ENCODE measurements at regions not wholly inside any gene's neighbourhood (a gene's known extent, or its start where the extent isn't known, plus 50 kb on each side); places are given as distances from the start of the nearest gene placed in this dataset.

DNA sequence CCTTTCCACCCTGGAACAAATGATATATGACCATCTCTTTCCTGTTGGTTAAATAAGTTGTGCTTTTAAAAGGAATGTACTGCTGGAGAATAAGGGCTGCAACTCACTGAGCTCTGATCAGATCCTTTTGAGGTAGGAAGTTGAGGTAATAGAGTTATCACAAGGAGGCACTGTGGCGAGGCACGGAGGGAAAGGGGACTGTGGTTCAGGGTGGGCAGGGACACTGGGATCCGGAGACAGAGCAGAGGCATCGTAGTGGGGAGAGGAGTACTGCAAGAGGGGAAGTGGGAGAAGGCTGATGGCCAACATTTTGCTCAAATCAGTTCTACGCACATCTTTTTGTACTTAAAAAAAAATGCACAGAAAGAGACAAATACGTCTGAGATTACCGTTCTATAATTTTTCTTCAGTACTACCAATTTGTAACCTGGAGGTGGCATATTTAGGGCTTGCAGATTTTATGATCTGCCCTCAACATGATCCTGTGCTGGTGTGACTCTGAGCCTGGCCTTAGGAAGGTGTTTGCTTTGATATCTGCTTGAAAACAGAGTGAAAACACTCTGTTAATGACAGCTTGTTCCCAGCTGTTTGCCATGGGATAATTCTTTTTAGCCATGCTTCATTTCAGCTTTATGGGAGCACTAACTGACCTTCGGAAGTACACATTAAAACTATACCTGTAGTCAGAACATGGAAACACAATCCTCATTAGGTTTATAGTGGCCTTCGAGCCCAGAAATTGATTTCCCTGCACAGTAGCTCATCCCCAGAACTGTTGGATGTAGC is 168.1 kb downstream of the KCNE4 start:
- DNase-seq (no peak), ATAC-seq (no peak)
- ChIA-PET POLR2A (no interaction called here), CTCF (no interaction called here)
- Mint-ChIP-seq H3K4me1 (ENCODE audit: low read depth) (no peaks in the 10 kb centered on the region), H3K36me3 (ENCODE audit: low read depth) (no peaks in the 10 kb centered on the region), H3K27ac (no peak overlapping the region), H3K27me3 (ENCODE audit: low read depth) (no peaks in the 10 kb centered on the region), H3K4me3 (no peak overlapping the region), H3K9me3 (ENCODE audit: insufficient read depth) (no peaks in the 10 kb centered on the region)

DNA sequence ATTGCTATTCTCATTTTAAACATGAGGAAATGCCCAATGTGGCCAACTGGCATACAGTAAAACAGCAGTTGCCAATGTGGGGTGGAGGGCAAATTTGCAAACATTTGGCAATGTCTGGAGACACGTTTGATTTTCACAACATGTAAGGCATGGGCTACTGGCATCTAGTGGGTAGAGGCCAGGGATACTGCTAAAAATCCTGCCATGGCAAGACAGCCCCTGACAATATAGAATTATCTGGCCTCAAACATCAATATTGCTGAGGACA is 168.6 kb downstream of the KCNE4 start:
- no peak overlapping the region for H3K27ac Mint-ChIP-seq
- H3K27me3 Mint-ChIP-seq (ENCODE audit: low read depth): no peaks in the 10 kb centered on the region
- no peaks in the 10 kb centered on the region for H3K36me3 Mint-ChIP-seq (ENCODE audit: low read depth)
- no peaks in the 10 kb centered on the region for H3K9me3 Mint-ChIP-seq (ENCODE audit: insufficient read depth)
- no peak overlapping the region for H3K4me3 Mint-ChIP-seq
- no peaks in the 10 kb centered on the region for H3K4me1 Mint-ChIP-seq (ENCODE audit: low read depth)
- ATAC-seq (no peak), DNase-seq (no peak)
- POLR2A ChIA-PET: no interaction called here
- CTCF ChIA-PET: no interaction called here

DNA sequence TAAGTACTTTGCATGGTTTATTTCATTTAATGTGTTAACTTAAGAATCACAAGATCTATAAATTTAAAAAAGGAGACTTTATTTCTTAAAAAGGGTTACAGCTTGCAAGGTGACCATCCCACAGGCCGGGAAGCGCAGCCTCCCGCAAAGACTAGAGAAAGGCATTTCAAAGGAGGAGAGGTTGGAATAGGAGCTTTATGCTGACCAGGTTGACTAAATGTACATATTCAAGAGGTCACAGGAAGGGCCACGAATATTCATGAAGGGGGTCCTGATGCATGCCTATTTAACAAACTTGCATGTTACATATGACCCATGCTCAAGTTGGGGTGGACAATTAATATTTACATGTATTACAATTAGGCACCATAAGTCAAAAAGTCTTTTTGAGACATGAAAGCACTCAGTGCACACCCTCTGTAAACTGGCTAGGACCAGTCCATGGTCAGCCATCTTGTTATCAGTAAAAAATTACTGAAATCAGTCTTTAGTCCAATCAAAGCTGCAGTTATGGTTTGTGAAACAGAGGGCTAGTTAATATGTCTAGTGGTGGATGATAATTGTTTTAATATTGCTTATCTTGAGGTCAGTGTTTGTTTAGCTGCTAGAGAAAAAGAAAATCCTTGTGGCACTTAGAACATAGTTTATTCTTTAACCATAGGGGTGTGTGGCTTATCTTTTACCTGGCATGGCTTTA is 169.3 kb downstream of the KCNE4 start:
- Mint-ChIP-seq H3K9me3 (ENCODE audit: insufficient read depth) (no peaks in the 10 kb centered on the region), H3K4me1 (ENCODE audit: low read depth) (no peaks in the 10 kb centered on the region), H3K27ac (no peak overlapping the region), H3K27me3 (ENCODE audit: low read depth) (no peaks in the 10 kb centered on the region), H3K36me3 (ENCODE audit: low read depth) (no peaks in the 10 kb centered on the region), H3K4me3 (no peak overlapping the region)
- POLR2A ChIA-PET: no interaction called here
- ATAC-seq (no peak), DNase-seq (no peak)
- CTCF ChIA-PET: no interaction called here

DNA sequence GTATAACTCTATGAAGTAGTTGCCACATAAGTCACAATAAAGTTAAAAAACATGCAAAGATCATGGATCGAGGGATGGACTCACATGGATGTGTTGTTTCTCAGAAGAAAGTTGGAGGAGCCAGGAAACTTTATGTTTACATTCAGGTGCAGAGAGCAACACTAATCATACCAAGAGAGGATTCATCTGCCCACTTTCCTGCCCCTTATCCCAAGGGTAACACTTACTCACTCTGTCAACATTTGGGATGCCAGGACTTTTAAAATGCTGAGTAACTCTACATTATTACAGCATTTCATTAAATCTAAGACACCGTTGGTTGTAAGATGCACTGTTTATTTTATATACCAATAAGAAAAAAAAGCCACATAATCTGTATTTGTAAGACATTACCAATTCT is 170.4 kb downstream of the KCNE4 start:
- ATAC-seq (no peak), DNase-seq (no peak)
- Mint-ChIP-seq H3K4me1 (ENCODE audit: low read depth) (no peaks in the 10 kb centered on the region), H3K27ac (no peak overlapping the region), H3K4me3 (no peak overlapping the region), H3K9me3 (ENCODE audit: insufficient read depth) (no peaks in the 10 kb centered on the region), H3K27me3 (ENCODE audit: low read depth) (no peaks in the 10 kb centered on the region), H3K36me3 (ENCODE audit: low read depth) (no peaks in the 10 kb centered on the region)
- ChIA-PET CTCF (no interaction called here), POLR2A (no interaction called here)

DNA sequence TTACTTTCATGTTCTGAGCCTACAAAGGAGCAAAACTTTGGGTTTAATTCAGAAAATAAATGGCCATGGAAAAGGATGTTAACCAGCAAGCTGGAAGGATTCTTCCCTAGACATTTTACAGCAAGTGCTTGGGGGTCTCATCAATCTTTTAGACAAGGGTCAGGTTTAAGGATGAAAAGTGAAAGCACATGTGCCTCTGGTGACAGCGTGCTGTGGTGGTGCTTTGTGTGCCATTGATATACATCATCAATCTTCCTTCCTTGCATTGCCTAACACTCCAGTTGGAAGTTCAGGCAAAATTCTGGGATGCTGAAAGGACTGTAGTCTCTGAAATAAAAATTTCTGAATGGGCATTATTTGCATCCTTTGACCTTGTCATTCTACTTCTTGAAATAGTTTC is 171.2 kb downstream of the KCNE4 start:
- no peaks in the 10 kb centered on the region for H3K27me3 Mint-ChIP-seq (ENCODE audit: low read depth)
- no peak for ATAC-seq
- H3K27ac Mint-ChIP-seq: no peak overlapping the region

DNA sequence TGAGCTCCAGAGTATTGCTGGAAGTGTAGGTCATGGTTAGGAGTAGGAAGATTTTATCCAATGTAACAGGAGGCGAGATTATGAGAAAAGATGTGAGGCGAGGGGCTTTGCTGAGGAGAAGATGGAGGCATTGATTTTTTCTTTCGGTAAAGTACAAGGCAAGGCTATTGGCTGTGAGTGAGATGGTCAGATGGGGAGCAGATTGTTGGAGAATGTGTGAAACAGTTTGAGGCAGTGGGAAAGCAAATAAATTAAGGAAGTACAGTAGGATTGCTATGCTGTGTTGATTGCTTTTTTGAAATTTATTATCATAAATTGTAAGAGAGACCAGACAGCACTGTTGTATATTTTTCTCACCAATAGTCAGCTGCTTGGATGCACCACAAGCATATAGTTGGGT is 173.3 kb downstream of the KCNE4 start:
- no peak overlapping the region for H3K4me3 Mint-ChIP-seq
- CTCF ChIA-PET: no interaction called here
- no peak for ATAC-seq

More for the DNA sequence above, 171.2 kb downstream of the KCNE4 start:
- Mint-ChIP-seq H3K4me3 (no peak overlapping the region), H3K36me3 (ENCODE audit: low read depth) (no peaks in the 10 kb centered on the region), H3K9me3 (ENCODE audit: insufficient read depth) (no peaks in the 10 kb centered on the region), H3K4me1 (ENCODE audit: low read depth) (no peaks in the 10 kb centered on the region)
- DNase-seq: no peak
- ChIA-PET CTCF (no interaction called here), POLR2A (no interaction called here)

DNA sequence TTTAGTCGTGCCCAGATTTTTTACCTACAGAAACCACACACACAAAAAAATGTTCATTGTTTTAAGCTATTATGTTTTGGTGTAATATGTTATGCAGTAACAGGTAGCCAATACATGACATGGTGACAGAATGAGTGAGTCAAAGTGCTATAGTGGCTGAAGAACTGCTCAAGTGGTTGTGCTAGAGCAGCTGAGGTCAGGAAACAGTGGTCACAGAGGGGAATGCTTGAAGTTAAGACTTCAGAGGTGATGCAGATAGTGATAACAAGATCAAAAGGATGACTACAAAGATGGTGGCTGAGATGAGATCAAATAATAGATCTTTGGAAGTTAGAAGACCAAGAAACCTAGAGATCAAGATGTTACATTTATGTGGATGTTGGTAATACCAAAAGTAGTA is 174.3 kb downstream of the KCNE4 start:
- H3K27me3 Mint-ChIP-seq (ENCODE audit: low read depth): no peaks in the 10 kb centered on the region
- DNase-seq (no peak), ATAC-seq (no peak)
- no peaks in the 10 kb centered on the region for H3K36me3 Mint-ChIP-seq (ENCODE audit: low read depth)
- no peak overlapping the region for H3K27ac Mint-ChIP-seq
- H3K9me3 Mint-ChIP-seq (ENCODE audit: insufficient read depth): no peaks in the 10 kb centered on the region
- no peak overlapping the region for H3K4me3 Mint-ChIP-seq
- ChIA-PET CTCF (no interaction called here), POLR2A (no interaction called here)
- no peaks in the 10 kb centered on the region for H3K4me1 Mint-ChIP-seq (ENCODE audit: low read depth)

More for the DNA sequence above, 173.3 kb downstream of the KCNE4 start:
- no peaks in the 10 kb centered on the region for H3K4me1 Mint-ChIP-seq (ENCODE audit: low read depth)
- H3K27ac Mint-ChIP-seq: no peak overlapping the region
- POLR2A ChIA-PET: no interaction called here
- H3K27me3 Mint-ChIP-seq (ENCODE audit: low read depth): no peaks in the 10 kb centered on the region
- DNase-seq: no peak
- H3K36me3 Mint-ChIP-seq (ENCODE audit: low read depth): no peaks in the 10 kb centered on the region
- H3K9me3 Mint-ChIP-seq (ENCODE audit: insufficient read depth): no peaks in the 10 kb centered on the region

DNA sequence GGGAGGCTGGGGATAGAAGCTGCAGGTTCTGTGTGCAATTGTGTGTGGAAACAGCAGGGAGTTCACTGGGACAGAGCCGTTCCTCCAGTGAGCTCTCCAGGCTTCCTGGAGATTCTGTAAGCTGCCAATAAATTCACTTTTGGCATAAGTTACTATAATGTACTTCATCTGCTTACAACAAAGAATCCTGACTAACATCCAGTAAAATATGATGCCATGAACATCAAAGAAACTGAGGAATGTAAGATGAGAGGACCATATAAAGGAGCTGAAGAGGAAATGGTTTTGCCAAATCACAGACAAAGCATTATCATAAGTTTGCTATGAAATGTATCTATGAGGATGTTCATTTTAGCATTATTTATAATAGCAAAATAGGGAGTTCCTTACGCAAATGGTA is 175.3 kb downstream of the KCNE4 start:
- no peaks in the 10 kb centered on the region for H3K27me3 Mint-ChIP-seq (ENCODE audit: low read depth)
- no peak overlapping the region for H3K4me3 Mint-ChIP-seq
- H3K27ac Mint-ChIP-seq: no peak overlapping the region
- no peak for DNase-seq
- no peaks in the 10 kb centered on the region for H3K4me1 Mint-ChIP-seq (ENCODE audit: low read depth)
- ChIA-PET POLR2A (no interaction called here), CTCF (no interaction called here)
- no peak for ATAC-seq
- no peaks in the 10 kb centered on the region for H3K36me3 Mint-ChIP-seq (ENCODE audit: low read depth)
- no peaks in the 10 kb centered on the region for H3K9me3 Mint-ChIP-seq (ENCODE audit: insufficient read depth)

DNA sequence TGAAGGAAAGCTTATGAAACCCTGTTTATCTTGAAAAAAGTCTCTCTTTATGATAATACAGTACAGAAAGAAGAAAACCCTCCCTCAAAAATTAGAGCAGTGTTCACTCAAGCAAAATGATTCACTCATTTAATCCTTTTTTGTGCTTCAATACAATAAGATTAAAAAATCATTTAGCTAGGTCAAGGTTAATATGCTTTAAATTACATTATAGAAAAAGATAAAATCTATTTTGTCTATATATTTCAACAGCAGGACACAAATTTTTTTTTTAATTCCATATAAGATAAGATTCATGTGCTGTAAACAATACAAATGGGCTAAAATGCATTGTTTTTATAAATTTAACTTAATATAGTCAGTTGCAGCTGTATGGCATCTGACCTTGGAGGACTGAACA is 176.9 kb downstream of the KCNE4 start:
- Mint-ChIP-seq H3K4me3 (no peak overlapping the region), H3K4me1 (ENCODE audit: low read depth) (no peaks in the 10 kb centered on the region), H3K9me3 (ENCODE audit: insufficient read depth) (no peaks in the 10 kb centered on the region), H3K27ac (no peak overlapping the region), H3K36me3 (ENCODE audit: low read depth) (no peaks in the 10 kb centered on the region), H3K27me3 (ENCODE audit: low read depth) (no peaks in the 10 kb centered on the region)
- no peak for DNase-seq
- no peak for ATAC-seq
- ChIA-PET CTCF (no interaction called here), POLR2A (no interaction called here)

DNA sequence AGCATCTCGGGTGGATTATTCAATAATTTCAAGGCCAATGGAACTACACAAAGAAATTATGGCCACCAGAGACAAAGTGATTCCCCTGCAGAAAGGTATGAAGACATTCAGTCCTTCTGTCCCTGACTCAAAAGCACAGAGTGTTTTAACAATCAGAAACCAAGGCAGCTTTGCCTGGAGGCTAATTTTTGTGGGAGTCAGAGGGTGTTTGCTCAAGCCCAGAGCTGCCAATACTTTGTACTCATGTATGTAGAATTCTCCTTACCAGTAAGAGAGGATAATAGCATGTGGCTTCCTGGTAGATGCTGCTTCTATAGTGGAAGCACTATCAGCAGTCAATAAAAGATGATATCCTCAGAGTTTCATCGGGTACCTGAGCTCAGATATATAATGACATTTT is 178.4 kb downstream of the KCNE4 start:
- Mint-ChIP-seq H3K27ac (no peak overlapping the region), H3K4me3 (no peak overlapping the region), H3K36me3 (ENCODE audit: low read depth) (no peaks in the 10 kb centered on the region), H3K9me3 (ENCODE audit: insufficient read depth) (no peaks in the 10 kb centered on the region), H3K27me3 (ENCODE audit: low read depth) (no peaks in the 10 kb centered on the region), H3K4me1 (ENCODE audit: low read depth) (no peaks in the 10 kb centered on the region)
- ATAC-seq: no peak
- no peak for DNase-seq
- POLR2A ChIA-PET: no interaction called here
- CTCF ChIA-PET: no interaction called here

DNA sequence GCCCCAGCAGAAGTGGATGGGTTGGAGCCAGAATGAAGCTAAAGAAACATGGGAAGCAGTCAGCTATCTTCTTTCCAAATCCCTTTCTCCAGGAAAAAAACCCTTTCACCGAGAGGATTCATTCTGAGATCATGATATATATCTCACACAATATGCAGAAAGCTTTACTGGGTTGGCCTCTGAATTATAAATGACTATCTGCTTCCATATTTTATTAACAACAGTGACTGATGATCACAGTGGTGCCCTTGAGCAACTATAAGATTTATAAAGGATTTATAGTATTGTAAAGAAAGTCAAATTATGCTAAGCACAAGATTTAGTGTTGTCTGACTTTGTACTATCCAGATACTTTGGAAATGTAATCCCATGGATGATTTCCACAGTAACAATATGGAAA is 180.3 kb downstream of the KCNE4 start:
- H3K4me3 Mint-ChIP-seq: no peak overlapping the region
- ChIA-PET POLR2A (no interaction called here), CTCF (no interaction called here)
- H3K36me3 Mint-ChIP-seq (ENCODE audit: low read depth): no peaks in the 10 kb centered on the region
- ATAC-seq (no peak), DNase-seq (no peak)
- H3K27ac Mint-ChIP-seq: no peak overlapping the region
- no peaks in the 10 kb centered on the region for H3K27me3 Mint-ChIP-seq (ENCODE audit: low read depth)
- no peaks in the 10 kb centered on the region for H3K4me1 Mint-ChIP-seq (ENCODE audit: low read depth)
- H3K9me3 Mint-ChIP-seq (ENCODE audit: insufficient read depth): no peaks in the 10 kb centered on the region

DNA sequence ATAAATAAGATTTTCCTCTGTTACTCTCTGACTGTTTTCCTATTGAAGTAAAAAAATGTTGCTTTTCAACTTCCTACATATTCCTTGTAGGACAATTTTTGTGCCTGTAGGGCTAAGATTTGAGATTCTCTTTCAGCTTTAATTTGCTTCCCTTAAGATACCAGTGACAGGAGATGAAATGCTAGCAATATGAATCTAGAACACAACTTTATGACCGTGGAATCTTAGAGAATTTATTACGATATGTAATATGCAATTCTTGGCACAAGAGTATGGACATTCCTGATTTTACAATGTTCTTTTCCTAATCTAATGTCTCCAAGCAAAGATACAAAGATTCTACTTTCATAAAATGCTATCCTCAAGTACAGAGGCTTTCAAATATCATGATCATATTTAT is 180.9 kb downstream of the KCNE4 start:
- CTCF ChIA-PET: no interaction called here
- Mint-ChIP-seq H3K4me3 (no peak overlapping the region), H3K27me3 (ENCODE audit: low read depth) (no peaks in the 10 kb centered on the region), H3K27ac (no peak overlapping the region), H3K4me1 (ENCODE audit: low read depth) (no peaks in the 10 kb centered on the region), H3K36me3 (ENCODE audit: low read depth) (no peaks in the 10 kb centered on the region), H3K9me3 (ENCODE audit: insufficient read depth) (no peaks in the 10 kb centered on the region)
- ATAC-seq (no peak), DNase-seq (no peak)
- POLR2A ChIA-PET: no interaction called here

DNA sequence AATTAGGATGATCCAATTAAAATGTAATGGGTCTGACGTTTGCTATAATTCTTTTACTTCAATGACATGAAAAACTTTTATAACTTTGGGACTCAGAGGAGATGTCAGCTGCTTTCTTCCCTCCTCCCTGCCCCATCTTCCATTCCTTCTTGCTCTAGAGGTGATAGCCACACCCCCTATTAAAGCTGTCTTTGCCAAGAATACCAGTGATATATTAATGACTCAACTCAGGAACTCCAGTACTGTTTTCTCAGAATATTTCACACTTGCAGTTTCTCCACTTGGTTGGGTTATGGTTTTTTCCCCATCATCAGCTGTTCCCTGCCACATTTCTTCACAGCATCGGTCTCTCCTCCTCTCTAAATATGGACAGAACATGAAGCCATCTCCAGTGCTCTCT is 184.0 kb downstream of the KCNE4 start:
- ATAC-seq (no peak), DNase-seq (no peak)
- Mint-ChIP-seq H3K27me3 (ENCODE audit: low read depth) (no peaks in the 10 kb centered on the region), H3K27ac (no peak overlapping the region), H3K4me3 (no peak overlapping the region), H3K4me1 (ENCODE audit: low read depth) (no peaks in the 10 kb centered on the region), H3K36me3 (ENCODE audit: low read depth) (no peaks in the 10 kb centered on the region), H3K9me3 (ENCODE audit: insufficient read depth) (no peaks in the 10 kb centered on the region)
- CTCF ChIA-PET: no interaction called here
- POLR2A ChIA-PET: no interaction called here
